ENCODE measurements at regions not wholly inside any gene's neighbourhood (a gene's known extent, or its start where the extent isn't known, plus 50 kb on each side); places are given as distances from the start of the nearest gene placed in this dataset.
"Not testable (repeated sequence)": the region's sequence is repeated elsewhere in the genome, so short reads cannot be mapped to it uniquely, and the experiment has no call there.

DNA sequence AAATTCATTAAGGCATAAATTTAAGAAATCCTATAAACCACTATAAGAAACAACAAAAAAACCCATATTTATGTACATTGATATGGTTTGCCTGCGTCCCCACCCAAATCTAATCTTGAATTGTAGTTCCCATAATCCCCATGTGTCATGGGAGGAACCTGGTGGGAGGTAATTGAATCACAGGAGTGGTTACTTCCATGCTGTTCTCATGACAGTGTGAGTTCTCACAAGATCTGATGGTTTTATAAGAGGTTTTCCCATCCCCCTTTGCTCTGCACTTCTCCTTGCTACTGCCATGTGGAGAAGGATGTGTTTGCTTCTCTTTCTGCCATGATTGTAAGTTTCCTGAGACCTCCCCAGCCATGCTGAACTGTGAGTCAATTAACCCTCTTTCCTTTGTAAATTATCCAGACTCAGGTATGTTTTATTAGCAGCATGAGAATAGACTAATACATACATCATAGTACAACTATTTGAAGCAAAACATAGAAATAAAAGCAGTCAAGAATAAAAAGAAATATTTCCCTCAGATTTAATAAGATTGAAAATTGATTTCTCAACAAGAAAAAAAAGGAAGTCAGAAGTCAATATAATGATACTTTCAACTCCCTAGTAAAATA, 209.0 kb upstream of the GPC6 start:
- DNase-seq (ENCODE audit: low read depth) = no peak

DNA sequence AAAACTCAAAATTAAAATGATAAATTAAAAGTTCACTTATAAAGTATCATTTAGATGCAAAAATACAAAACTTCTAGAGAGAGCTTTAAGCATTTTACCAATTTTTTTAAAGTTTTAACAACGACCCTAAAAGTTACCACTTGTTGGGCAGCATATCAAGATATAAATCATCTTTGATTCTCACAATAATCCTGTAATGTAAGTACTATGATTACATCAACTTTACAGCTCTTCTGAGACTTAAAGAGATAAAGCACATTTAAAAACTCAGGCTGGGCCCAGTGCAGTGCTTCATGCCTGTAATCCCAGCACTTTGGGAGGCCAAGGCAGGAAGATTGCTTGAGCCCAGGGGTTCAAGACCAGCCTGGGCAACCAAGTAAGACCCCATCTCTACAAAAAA, 202.7 kb upstream of the GPC6 start:
- DNase-seq (ENCODE audit: low read depth) = no peak

DNA sequence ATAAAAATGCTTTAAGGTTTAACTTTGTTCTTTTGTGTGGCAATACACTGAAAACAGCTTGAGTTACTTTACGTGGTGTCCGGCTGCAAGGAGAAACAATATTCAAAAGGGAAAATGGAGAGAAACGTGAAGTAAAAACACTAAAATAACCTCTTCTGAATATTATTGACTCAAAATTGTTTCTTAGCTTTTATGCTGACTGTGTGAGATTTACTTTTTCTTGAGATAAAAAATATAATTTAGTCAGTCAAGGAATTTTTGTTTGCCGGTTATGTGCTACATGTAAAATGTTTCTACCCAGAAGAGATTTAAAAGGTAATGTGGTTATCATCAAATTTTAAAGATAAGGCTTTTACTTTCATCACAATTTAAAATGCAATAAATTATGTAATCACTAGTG, 200.6 kb upstream of the GPC6 start:
- no peak for DNase-seq (ENCODE audit: low read depth)

DNA sequence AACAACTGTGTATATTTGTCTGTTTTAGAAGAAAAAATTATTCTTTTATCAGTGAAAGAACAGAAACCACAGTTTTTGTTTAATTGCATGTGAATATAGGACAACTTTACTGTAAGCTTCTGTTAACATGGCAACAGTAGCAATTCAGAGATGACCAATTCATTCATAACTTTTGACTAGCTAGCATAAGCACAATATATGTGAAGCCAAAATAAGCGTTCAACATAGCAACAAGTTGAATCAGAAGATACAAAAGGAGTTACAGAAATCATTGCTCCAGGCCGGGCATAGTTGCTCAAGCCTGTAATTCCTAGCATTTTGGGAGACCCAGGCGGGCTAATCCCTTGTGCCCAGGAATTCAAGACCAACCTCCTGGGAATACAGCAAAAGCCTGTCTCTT, 197.1 kb upstream of the GPC6 start:
- DNase-seq (ENCODE audit: low read depth) = peak; percentile 5

DNA sequence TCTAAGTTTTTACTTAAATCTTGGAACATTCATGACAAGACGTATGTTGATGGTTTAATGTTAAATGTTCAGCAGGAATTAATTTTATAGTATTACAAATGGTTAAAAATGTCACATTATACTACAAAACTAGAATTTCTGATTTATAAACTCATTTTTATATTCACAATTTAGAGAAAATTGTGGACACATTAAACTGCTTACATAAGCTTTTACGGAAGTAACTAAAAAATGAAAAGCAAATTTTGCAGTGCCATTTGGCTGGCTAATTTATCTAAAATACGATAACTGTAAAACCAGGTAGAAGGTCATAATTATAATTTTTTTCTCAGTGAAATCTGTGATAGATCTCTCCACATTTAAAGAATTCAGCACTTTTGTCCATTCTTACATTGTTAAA, 190.2 kb upstream of the GPC6 start:
- DNase-seq (ENCODE audit: low read depth) = no peak

DNA sequence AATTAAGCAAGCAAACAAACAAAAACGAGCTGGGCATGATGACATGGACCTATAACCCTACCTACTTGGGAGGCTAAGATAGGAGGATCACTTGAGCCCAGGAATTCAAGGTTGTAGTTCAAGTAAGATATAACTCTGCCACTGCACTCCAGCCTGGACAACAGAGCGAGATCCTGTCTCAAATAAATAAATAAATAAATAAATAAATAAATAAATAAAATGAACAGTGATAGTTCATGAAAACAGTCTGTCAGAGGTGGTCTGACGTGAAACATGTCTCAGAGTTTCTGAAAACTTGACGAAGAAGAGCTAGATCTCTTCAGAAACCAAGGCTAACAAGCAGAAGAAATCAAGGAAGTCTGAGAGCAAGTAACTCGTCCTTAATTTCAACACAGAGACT, 188.8 kb upstream of the GPC6 start:
- DNase-seq (ENCODE audit: low read depth) = no peak

DNA sequence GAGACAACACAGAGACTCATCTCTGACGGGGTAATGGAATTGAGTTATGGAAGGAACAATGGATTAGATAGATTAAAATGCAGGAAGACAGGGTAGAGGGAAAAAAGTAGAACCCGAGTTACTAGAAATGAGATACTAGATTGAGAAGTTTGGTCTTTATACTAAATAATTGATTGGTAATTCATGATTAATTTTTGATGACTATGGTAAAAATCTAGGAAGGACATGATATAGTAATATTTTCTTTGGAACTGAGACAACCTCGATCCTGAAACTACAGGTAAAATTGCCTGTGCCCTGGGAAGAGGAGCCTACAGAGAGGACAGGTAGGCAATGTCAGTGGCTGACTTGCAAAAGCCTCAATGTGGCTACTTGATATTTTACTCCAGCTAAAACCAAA, 188.4 kb upstream of the GPC6 start:
- DNase-seq (ENCODE audit: low read depth) = no peak

DNA sequence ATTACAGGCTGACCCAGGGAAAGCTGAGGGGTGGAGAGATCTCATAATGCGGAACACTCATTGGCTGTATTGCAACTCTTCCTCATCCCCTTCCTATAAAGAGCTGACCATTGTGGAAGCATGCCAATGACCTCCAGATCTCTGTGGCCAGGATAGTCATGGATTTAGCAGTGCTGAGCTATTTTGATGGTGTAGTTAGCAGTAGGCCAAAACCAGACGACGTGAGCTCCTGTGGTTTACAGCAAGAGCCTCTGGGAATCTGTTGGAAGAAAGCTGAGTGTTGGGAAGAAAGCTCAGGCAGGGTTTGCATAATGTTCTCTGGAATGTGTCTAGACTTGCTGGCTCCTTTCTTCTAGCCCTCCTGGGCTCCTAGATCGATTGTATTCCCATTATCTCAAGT, 187.5 kb upstream of the GPC6 start:
- DNase-seq (ENCODE audit: low read depth) = peak; percentile 43

DNA sequence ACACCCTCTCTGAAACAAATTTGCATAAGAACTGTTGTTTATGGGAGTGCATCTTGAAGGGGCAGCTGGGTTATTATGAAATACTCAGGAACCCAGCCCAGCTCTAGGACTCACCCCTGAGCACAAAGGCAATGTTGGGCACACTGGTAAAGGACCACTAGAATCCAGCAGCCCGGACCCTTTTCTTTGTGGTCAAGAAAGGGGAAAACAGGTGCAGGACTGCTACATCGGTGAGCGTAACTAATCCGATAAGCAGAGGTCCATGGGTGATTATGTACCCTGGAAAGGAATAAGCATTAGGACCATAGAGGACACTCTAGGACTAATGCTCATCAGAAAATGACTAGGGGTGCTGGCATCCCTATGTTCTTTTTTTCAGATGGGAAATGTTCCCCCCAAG, 185.0 kb upstream of the GPC6 start:
- not testable (repeated sequence) for DNase-seq (ENCODE audit: low read depth)

DNA sequence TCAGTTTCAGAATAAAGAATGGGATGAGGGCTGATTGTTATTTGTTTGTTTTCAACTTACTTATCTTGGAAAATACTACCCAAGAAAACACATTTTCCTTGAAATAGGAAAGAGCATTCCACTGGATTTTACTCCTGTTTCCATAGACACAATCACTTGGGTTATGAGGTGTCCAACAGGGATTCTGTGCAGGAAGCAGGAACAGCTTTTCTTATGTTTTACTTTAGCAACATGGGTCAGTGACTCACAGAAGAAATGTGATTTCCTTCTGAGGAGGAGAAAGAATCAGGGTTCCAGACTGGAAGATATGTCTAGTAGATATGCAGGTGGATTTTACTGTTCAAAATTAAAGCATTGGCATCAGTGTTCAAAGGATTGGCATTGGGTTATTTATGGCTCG, 180.8 kb upstream of the GPC6 start:
- DNase-seq (ENCODE audit: low read depth) = peak; percentile 6

DNA sequence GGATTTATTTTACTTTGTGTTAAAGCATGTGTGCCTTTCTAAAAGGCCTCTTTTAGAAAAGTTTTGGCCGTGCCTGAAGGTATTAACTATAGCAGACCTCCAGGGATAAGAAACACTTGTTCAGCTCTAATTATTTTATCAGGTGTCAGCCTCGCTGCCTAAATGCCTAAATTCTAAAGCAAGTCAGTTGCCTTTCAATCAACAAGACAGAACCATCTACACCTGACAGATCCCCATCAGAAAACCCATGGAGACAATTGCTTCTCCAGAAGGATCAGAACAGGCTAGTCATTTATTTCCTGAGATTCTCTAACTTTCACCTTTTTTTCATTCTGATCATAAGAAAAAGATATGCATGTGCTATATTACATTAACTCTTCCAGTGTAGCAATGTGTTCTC, 171.4 kb upstream of the GPC6 start:
- no peak for DNase-seq (ENCODE audit: low read depth)

DNA sequence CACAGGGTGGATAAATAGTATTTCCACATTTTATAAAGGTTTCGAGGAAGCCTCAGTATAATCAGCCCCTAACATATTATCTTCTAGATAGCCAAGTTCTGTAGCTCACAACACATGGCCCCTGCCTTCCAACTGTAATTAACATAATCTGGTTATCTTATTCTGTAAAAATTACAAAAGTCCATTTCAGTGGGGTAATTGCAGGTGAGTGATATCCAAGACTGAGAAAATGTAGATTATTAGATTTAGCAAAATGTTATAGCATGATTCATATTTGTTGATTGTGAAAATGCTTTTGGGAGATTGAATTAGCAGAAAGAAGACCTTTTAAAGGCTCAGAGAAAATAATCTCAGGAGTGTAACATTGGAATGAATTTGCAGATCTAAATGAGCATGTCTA, 168.3 kb upstream of the GPC6 start:
- no peak for DNase-seq (ENCODE audit: low read depth)

DNA sequence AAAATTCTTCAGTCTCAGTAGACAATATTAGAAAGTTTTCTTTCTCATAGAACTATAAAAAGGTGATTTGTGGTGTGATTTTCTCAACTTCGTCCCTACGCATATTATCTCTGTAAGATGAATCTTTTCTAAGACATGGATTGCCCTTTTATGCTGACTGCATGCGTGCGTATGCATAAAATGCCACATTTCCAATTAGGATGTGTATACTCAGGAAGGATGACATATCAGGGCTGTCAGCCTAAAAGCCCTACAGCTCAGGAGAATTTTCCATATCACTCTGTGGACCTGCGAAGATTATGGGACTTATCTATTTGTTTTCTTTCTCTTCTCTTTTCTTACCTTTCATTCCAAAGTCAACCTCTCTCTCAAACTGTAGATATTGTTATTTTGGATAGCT, 166.5 kb upstream of the GPC6 start:
- DNase-seq (ENCODE audit: low read depth) = no peak

DNA sequence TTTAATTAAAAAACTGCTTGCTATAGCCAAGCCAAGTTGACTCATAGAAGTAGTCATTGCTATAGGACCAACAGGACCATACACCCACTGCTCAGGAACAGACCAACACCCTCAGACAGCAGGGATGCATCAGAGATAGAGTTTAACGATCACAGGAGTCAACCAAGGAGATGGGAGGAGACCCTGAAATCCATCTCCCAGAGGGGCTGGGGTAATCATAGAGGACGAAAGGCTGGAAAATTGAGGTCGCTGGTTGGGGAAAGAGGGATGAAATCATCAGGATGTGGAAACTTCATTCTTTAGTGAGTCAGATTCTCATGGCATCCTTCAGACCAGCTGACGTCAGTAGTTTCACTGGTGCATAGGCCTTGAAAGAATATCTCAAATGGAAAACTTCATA, 160.4 kb upstream of the GPC6 start:
- peak; percentile 66 for DNase-seq (ENCODE audit: low read depth)

DNA sequence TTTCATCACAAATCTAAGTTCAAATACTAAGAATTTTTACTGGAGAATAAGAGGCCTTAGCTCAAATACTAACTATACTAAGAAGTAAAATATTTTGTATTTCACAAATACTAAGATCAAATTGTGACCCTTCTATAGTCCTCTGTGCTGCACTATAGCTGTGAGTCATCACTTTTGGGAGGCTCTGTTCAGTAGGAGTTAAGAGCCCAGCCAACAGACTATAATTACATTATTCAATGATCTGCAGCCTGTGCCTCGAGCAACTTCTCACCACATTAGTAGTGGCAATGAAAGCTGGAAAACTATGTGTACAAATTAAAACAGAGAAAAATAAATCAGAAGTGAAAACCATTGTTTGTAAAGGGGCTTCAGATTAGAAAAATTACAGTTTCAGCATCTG, 147.3 kb upstream of the GPC6 start:
- DNase-seq (ENCODE audit: low read depth) = peak; percentile 25

DNA sequence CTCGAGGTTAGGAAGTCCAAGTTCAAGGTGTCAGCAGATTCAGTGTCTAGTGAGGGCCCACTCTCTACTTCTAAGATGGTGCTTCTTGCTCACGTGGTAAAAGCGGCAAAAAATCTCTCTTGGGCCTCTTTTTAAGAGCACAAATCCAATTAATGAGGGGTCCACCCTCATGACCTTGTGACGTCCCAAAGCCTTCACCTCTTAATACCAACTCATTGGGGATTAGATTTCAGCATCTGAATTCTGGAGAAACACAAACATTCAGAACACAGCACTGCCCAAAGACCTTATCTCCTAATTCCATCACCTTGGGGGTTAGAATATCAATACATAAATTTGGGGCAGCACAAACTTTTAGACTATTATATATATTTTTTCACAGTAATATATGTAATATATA, 146.4 kb upstream of the GPC6 start:
- no peak for DNase-seq (ENCODE audit: low read depth)

DNA sequence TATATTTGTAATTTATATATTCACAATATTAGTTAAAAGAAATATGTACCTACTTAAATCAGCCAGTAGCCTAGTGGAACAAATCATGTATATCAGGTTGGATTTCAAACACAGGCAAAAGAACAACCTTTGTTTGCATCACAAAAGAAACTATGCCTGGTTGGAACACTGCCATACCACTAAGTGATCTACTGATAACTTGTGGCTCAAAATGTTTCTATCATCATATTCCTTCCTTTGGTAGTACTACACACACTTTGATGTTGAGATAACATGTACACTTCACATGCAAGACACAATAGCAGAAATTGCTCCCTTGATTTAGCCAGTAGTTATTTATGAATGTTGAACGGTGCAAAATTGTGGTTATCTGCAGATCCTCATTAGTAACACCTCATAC, 146.0 kb upstream of the GPC6 start:
- peak; percentile 39 for DNase-seq (ENCODE audit: low read depth)

DNA sequence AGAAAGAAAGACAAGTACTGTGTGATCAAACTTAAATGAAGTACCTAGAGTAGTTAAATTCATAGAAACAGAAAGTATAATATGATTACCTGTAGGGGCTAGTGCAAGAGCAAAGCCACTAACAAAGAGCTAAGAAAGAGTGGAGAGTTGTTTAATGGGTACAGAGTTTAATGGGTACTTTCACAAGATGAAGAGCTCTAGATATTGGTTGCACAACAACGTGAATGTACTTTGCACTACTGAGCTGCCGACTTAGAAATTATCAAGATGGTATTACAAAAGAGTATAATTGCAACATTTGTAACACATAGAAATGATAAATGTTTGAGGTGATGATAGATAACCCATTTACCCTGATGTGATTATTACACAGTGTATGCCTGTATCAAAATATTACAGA, 140.3 kb upstream of the GPC6 start:
- DNase-seq (ENCODE audit: low read depth) = no peak

DNA sequence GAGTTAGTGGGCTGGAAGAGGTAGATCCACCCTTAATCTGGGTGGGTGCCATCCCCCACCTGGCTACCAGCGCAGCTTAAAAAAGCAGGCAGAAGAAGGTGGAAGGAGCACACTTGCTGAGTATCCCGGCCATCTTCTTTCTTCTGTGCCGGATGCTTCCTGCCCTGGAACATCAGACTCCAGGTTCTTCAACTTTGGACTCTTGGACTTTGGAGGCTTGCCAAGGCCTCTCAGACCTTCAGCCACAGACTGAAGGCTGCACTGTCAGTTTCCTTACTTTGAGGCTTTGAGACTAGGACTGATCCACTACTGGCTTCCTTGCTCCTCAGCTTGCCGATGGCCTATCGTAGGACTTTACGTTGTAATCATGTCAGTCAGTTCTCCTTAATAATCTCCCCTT, 127.6 kb upstream of the GPC6 start:
- no peak for DNase-seq (ENCODE audit: low read depth)

DNA sequence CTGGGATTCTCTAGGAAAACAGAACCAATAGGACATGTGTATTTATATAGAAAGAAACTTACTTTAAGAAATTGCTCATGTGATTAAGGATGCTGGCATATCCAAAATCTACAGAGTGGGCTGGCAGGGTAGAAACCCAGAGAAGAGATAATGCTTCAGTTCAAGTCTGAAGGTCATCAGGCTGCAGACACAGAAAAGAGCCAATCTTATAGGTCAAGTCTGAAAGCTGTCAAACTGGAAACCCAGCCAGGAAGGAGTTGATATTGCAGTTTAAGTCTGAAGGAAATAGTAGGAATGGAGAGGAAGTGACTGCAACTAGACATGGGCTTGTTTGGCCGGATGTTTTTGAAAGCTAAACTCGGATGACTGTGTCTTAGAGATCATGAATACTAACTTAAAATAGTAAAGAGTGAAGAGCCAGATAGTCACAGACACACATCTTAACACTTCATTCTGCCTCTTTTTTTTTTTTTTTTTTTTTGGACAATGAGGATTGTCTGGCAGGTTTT, 125.3 kb upstream of the GPC6 start:
- no peak for DNase-seq (ENCODE audit: low read depth)

DNA sequence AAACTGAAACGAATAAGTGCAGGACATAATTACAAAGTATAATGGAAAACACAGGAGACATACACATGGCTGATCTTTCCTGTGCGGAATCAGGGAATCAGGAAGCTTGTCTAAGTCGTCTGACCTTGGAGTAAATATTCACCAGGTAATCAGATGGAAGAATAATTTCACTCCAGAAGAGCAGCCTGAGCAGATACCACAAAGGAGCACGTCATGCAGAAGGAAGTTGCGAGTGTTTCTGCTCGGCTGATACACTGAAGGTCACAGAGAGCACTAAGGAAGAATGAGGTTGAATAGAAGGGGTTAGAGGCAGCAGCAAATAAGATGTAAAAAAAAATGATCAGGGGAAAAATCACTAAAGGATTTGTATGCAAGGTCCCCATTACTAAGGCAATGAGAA, 122.3 kb upstream of the GPC6 start:
- DNase-seq (ENCODE audit: low read depth) = no peak

DNA sequence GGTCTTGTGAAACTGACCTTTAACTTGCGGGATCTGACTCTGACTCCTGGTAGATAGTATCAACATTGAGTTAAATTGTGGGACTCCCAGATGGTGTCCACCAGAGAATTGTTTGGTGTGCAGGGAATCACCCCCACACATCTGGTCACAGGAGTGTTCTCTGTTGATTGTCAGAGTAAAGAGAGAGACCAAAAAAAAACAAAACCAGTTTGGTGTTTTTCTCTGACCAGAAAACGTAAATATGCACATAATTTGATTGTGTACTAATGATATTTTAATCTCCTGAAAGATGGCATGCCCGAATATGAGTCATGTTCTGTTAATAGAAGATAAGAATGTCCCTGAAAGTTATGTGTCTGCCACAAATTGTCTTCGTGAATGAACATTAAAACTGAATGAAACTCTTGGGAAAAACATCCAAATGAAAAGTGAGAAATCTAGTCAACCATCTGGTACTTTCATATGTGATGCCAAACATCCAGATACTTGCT, 118.5 kb upstream of the GPC6 start:
- peak; percentile 46 for DNase-seq (ENCODE audit: low read depth)

DNA sequence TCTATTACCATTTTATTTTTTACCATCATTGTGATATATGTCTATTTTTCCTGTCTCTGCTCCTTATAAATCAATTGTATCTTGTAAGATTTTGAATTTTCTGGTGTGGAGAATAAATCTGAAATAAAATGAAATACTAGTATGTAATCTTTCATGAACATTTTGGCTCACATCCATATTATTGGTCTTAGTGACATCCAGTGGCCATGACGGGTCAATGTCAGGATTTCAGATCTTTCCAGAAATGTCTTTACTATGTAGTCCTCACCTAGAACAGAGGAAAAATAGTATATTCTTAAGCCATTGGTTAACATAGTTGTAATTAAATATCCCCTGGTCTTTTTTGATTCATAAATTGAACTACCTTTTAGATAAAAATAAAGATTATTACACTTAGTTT, 109.8 kb upstream of the GPC6 start:
- DNase-seq (ENCODE audit: low read depth) = peak; percentile 36

DNA sequence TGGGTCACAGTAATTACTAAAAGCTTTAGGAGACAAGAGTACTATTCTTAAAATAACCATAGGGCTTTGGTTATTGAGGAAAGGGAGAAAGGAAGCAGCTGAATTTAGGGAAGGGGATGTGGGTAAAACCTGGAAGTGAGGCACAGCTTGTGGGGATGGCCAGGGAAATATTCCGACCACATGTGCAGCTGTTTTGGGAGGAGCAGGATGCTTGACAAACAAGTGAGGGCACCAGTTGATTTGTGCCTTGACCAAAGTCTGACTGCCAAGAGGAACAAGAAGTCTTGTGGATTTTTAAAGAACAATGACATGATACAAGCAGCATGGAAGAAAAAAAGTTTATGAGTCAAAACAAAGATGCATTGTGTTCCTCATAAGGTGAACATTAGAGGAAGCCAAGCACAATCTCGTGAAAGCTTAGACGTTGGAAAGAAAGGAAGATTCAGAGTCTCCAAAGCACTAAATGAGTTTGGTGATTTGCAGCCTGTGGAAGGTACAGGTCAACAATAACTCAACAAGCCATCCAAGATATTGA, 108.5 kb upstream of the GPC6 start:
- DNase-seq (ENCODE audit: low read depth) = peak; percentile 92

Data from LHCN-M2 (cell line).